GM19239 (cell line): ENCODE measurements at regions not wholly inside any gene's neighbourhood (a gene's known extent, or its start where the extent isn't known, plus 50 kb on each side); places are given as distances from the start of the nearest gene placed in this dataset.
"Not testable (repeated sequence)": the region's sequence is repeated elsewhere in the genome, so short reads cannot be mapped to it uniquely, and the experiment has no call there.

Experiments
- DNase-seq: peaks from one replicate; pipeline ENCODE4 v3.0.0; 2011; ENCODE audit warnings: low spot score; ENCODE audit not compliant: insufficient read length
- FAIRE-seq: peaks from 2 replicates; lab custom pipeline; 2011; peaks lifted over from hg19 to GRCh38; lab: Jason Lieb, UNC

DNA sequence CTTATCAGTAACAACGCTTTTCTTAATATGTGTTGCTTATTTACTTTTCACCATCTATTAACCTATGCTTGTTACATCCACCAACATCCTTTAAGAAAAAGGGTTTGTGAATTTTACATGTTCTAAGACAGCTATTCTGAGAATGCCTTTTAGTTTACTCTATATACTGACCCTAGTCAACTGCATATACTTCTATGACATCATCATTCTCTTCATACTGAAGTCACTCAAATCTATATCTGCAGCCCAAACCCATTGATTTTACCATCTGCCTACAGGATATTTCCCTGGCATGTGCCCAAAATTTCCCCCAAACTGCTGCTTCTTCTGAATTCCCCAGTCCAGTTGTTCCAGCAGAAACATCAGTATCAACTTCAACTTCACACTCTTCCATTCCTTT is 94.6 kb upstream of the FAM204A start:
- no peak for DNase-seq
- FAIRE-seq = no peak

DNA sequence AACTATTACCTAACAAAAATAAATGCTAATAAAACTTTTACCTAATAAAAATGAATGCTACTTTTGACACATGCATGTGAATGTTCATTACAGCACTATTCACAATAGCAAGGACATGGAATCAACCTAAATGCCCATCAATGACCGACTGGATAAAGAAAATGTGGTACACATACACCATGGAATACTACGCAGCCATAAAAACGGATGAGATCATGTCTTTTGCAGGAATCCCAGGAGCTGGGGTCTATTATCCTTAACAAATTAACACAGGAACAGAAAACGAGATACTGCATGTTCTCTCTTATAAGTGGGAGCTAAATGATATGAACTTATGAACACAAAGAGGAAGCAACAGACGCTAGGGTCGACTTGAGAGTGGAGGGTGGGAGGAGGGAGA is 88.1 kb upstream of the FAM204A start:
- FAIRE-seq = no peak
- no peak for DNase-seq

DNA sequence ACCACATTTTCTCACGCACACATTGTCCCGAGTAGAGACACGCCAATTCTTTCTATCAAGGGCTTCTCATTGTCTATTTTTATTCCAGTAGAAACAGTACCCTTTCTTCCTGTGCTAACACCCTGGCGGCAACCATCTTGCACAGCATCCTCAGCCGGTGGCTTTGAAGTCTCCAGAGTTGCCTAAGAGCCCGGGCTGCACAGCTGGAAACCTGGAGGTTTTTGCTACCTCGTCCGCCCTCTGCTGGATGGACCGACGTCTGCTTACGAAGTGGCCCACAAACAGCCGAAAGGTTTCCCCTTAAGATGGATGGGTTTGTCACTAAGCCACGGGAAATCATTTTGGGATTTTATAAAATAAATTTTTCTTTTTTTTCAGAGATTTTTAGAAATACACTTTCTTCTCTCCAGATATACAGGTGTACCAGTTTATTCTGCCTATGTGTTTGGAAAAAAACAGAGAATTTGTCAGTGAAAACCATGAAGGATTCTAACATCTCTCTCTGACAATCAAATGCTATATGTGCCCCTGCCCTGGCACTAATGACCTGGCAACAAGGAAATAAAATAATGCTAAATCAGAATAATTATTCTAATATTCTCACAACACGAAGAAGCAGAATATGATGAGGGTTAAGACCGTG is 81.8 kb upstream of the FAM204A start:
- peak; percentile 40 for FAIRE-seq
- DNase-seq = peak; percentile 26

DNA sequence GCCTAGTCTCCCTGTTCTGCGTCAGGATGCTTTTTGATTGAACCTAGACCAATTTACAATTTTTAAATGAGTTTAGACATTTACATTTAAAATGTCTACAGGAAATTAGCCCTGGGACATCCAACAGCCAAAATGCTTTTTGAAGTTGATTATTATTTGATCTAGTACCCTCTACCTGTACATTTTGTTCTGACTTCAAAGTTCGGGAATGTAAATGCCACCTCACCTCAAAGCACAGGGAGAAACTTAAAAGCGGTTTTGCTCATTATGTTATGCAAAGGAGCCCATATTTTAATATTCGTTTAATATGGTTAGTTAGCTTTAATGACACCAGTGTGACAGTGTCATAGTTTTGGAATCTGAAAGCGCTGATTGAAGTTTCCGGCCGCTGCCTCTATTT is 80.1 kb upstream of the FAM204A start:
- no peak for DNase-seq
- FAIRE-seq = no peak

DNA sequence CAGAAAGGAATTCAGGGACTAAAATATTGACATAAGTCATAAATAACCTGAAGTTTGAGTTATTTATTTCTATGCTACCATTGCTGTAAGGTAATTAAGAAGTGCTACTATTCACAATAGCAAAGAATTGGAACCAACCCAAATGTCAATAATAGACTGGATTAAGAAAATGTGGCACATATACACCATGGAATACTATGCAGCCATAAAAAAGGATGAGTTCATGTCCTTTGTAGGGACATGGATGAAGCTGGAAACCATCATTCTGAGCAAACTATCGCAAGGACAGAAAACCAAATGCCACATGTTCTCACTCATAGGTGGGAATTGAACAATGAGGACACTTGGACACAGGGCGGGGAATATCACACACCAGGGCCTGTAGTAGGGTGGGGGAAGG is 77.9 kb upstream of the FAM204A start:
- FAIRE-seq, DNase-seq: not testable (repeated sequence)

DNA sequence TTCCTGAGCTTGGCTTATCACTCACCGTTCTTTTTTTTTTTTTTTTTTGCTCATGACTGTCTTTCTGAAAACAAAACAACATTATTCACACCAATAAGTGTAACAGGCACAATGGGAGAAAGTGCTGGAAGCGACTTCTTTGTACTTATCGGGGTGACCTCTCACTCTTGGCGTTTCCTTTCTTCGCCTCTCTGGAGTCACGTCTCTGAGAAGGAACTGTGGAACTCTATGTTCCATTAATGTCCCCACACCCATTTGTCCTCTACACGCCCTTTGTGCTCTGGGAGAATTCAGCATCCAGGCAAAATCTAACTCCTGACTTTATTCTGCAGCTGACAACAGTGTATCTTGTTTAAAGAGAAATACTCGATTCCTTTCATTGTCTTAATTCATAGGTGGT is 70.8 kb upstream of the FAM204A start:
- no peak for FAIRE-seq
- DNase-seq = no peak

DNA sequence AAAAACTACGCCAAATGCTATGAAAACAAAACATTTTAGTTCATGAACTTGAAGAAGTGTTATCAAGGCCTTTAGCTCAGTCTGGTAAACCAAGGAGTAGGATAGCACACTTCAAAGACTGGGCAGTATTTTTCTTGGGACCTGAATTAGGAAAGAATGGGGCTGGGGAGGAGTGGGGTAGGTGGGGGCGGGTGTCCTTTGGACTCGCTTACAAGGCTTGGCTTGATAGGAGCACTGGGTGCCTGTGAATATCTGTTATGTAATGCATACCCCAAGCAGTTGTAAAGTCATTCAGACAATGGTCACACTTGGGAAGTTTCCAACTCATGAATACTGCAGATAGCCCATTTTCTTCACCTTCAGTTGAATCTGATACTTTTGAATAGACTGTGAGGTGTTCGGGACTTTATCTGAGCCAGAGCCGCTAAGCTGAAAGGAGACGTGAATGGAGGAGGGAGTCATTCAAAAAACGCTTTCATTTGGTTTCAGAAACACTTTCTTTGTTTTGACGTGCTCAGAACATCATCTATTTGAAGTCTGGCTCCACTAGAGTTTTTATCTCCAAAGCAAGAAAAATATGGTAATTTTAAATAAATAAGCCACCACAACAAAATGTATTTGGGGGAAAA is 70.1 kb upstream of the FAM204A start:
- FAIRE-seq (no peak), DNase-seq (no peak)

DNA sequence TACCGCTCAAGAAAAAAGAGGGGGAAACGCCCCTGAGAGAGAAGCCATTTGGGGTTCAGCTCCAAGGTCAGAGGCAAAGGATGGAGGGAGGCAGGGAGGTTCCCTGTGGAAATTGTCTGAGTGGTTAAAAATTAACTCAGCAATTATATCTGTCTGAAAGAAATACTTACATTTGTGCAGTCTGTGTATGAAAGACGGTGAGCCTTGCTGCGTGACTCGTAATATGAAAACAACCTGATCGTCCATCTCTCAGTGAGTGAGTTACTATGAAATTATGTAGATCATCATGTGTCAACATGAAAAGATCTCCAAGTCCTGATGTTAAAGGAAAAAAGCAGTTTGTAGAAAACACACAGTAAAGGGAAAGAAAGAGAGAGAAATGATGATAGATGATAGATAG is 67.2 kb upstream of the FAM204A start:
- FAIRE-seq (no peak), DNase-seq (no peak)

DNA sequence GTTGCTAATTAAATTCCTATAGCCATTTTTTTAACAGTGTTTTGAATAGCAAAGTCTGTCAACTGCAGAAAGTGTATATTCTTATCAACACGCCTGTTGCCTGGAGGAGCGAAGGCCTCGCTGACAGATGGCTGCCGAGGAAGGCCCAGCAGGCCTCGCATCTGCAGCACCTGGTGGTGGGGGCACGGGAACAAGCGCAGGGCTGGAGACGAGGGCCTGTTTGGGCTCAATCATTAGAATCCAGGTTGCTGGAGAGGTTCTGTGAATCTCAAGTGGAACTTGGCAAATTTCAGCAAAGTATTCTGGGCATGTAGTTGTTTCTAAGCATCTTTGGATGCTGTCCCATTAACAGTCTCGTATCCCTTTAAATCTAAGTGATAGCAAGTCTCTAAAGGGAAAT is 66.1 kb upstream of the FAM204A start:
- DNase-seq (no peak), FAIRE-seq (no peak)

DNA sequence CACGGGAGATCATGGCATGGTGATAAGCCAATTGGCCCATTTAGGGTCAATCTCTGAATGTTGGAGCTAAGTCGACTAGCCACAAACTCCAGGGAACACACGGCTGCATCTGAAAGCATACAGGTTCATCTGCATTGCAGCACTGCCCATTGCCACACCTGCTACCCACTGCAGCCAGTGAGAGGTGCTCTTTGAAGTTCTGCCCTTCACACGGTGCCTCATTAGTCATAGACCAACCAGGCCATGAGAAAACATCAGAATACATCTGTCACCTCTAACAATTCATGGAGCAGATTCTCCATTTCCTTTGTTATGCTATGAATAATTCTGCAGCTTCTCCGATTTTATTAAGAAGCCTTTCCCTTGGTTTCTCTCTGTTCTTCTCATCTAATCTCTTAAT is 65.7 kb upstream of the FAM204A start:
- FAIRE-seq = no peak

DNA sequence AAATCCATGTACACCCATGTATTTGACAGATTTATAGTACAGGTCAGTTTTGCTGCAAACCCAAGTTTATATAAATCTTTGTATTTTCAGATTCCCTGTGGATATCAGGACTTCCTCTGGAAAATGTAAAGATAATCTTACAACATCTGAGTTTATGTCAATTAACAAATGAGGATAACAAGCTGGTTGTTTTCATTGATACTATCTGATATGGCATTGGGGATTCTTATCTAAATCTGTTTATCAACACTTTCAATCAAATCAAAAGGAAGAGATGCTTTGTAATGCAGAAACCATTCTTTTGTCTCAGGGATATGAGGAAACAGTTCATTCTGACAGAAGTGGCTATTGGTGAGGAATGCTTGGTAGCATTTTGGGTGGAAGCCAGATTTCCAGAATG is 64.9 kb upstream of the FAM204A start:
- no peak for FAIRE-seq

More for the DNA sequence above, 65.7 kb upstream of the FAM204A start:
- no peak for DNase-seq

DNA sequence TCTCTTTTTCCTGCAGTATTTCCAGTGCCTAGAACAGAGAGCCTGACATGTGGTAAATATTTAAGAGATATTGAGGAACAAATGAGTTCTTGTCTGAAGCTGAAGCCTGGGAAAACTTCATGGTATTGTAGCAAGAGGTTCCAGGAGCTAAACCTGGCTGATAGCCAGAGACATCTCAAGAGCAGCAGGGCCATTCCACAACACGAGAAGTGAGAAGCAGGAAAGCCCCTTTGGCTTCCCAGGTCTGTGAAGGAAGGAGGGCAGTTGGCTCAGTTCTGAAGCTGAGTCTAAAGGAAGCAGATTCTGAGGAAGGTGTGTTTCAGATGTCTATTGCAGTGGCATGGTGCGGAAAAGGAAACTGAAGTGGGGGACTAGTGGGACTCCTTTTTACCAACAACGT is 63.8 kb upstream of the FAM204A start:
- no peak for FAIRE-seq
- DNase-seq = no peak

More for the DNA sequence above, 64.9 kb upstream of the FAM204A start:
- no peak for DNase-seq

DNA sequence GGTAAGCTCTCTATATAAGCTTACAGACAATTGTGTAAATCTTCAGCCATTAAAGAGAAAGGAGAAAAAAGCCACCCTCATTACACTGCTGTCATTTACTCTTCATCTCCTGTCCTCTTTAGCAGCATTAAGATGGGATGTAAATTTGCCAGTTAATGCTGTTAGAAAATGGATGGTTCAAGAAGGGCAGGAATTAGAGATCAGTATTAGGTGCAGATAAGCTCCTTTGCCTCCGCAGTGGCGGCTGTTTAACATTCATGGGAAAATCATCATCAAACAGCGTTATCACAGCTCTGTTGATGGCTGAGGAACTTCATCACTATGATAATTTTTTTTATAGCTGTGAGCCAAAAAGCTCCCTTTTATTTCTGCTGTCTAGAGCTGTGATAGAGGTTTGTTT is 61.8 kb upstream of the FAM204A start:
- FAIRE-seq (no peak), DNase-seq (no peak)

DNA sequence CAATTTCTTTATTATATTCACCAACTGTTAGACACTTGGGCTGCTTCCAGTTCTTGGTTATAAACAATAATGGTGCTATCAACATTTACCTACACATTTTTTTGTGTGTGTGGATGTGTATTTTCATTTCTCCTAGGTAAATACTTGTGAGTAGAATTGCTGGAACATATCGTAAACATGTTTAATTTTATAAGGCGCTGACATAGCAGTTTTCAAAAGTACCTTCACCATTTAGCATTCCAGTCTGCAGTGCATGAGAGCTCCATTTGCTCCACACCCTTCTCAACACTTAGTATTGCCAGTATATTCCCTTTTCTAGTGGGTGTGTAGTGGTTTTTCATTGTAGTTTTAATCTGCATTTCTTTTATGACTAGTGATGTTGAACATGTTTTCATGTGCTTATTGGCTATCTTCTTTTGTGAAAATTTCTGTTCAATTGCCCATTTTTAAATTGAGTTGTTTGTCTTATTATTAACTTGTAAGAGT is 59.6 kb upstream of the FAM204A start:
- DNase-seq (no peak), FAIRE-seq (no peak)

DNA sequence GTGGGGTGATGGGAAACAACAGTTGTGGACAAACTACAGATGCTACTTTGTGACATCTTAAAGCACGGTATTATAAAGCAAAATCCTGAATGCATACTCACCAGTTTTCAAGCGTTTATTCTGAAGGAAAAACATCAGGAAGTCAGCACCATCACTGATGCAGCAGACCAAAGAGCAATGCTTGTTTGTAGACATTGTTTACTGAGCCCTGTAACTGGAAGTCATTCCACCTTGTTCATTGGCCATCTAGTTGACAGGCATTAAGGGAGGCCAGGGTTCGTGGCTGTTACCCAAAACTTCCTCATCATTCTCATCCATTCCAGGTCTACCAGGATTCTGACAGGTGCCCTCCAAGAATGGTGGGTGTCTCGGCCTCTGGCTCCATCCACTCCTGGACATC is 55.3 kb upstream of the FAM204A start:
- no peak for DNase-seq
- no peak for FAIRE-seq

DNA sequence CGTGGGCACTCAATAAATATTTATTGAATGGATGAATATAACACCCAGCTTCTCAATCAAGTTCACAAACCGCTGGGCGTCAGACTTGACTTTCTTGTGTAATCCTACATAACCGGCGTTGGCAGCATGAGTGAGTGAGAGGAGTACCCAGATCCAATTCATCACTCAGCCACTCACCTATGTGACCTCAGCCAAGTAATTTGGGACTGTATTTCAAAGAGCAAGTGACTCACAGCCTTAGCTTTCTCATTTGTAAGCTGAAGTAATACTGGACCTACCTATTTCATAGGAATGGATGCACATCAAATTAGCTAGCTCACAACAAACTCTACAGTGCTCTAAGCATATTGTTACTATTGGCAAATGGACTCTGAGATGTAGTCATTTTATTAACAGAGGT is 53.8 kb upstream of the FAM204A start:
- no peak for FAIRE-seq
- no peak for DNase-seq

DNA sequence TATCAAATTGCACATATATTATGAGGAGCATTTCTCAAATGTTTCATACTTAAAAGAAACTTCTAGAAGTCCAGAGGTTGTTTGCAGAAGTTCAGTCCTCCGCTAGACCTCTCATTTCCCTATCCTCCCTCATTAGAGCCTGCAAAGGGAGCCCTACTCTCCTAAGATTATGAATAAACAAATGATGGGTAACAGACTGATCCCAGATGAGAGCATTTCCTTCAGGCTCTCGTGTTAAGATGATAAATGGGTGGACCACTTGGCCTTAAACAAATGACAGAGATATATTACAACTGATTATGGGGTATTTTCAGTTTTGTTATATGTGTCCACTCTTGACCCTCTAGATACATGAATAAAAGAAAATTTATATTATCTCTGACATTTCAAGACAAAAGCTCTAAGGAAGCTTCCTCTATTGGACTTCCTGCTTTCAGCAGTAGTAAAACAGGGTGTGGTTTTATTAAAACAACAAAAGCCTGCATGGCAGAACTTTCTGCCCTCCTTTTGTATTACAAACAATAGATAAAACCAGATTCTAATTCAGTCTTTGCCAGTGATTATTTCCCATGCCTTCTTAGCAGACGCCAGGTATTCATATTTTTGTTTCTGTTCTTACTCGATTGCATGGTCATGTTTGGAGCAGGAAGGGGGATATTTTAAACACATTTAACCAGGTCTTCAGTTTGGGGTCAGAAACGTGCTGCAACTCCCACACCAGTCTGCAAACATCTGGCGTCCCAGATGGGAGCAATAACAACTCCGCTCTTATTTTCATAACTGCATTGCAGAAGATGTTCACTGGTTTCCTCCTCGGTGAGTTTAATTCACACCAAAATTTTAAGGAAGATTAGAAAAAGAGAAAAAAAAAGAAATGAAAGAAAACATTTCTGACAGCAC is 52.4 kb upstream of the FAM204A start:
- no peak for DNase-seq
- FAIRE-seq = no peak

DNA sequence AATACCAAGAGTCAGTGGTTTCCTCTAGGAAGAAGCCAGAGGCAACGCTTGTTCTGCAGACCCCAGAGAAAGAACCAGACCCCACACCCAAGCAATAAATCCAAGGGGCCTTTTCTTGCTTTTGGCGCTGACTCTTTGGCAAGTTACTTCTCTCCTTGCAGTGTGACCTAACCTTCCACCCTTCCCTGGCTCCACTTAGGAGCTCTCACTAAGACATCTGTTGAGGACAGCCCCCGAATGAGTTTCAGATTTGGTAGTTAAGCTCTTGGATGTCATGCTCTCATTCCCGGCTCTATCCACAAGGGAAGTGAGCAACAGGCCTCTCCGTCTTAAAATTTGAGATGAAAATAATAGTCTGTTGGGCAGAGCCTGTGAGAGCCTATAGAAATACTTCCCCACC is 50.6 kb upstream of the FAM204A start:
- no peak for FAIRE-seq
- DNase-seq = no peak
